Naive thymus-derived CD4-positive, alpha-beta T cell (primary cell): ENCODE measurements at regions not wholly inside any gene's neighbourhood (a gene's known extent, or its start where the extent isn't known, plus 50 kb on each side); places are given as distances from the start of the nearest gene placed in this dataset.
"Not testable (repeated sequence)": the region's sequence is repeated elsewhere in the genome, so short reads cannot be mapped to it uniquely, and the experiment has no call there.

Source experiments
- ATAC-seq: fragments of 150-1000 bp; cut with Tn5 transposase; 2 replicates; pipeline ENCODE4 v1.10.0; 2021; ENCODE audit warnings: mild to moderate bottlenecking, moderate library complexity
- CTCF ChIA-PET: fragments of 350-600 bp; sonication (Branson Sonifier 250); formaldehyde crosslinking; loops from one replicate; lab custom pipeline; 2021; ENCODE audit warnings: antibody characterized with exemption; lab: Charles Lee
- POLR2A ChIA-PET: fragments of 350-600 bp; sonication (Branson Sonifier 250); formaldehyde crosslinking; loops from one replicate; lab custom pipeline; 2021; ENCODE audit warnings: antibody characterized with exemption, inconsistent platforms; lab: Charles Lee
- DNase-seq, 9 donors: peaks; one replicate each; pipeline versions ENCODE4 v3.0.0 to v3.0.0-alpha.2; 2020 to 2022; ENCODE audit warnings: mixed read lengths in 1 of 9
- H3K27ac ChIP-seq: one replicate; pipeline ENCODE4 v1.7.0; 2013; ENCODE audit warnings: mild to moderate bottlenecking, low read depth, low read length, moderate library complexity
- H3K27me3 ChIP-seq, 2 donors: one replicate each; pipeline ENCODE4 v1.7.0; 2013; ENCODE audit warnings: low read length in 2 of 2, mild to moderate bottlenecking in 2 of 2, moderate library complexity in 2 of 2; ENCODE audit not compliant: control insufficient read depth in 2 of 2, insufficient read depth in 2 of 2
- H3K36me3 ChIP-seq, 3 experiments: 1 replicate in 2 of 3; 2 replicates in 1 of 3; pipeline ENCODE4 v1.7.0; 2013; ENCODE audit warnings: low read length in 3 of 3, mild to moderate bottlenecking in 3 of 3, moderate library complexity in 1 of 3; ENCODE audit not compliant: insufficient read depth in 3 of 3, control insufficient read depth in 2 of 3
- H3K4me1 ChIP-seq, 2 donors: one replicate each; pipeline ENCODE4 v1.7.0; 2013; ENCODE audit warnings: low read length in 2 of 2, mild to moderate bottlenecking in 2 of 2, moderate library complexity in 1 of 2; ENCODE audit not compliant: control insufficient read depth in 2 of 2, insufficient read depth in 2 of 2
- H3K4me3 ChIP-seq: 2 replicates; pipeline ENCODE4 v1.7.0; 2013; ENCODE audit warnings: mild to moderate bottlenecking, low read length
- H3K9me3 ChIP-seq, 3 experiments: 1 replicate in 2 of 3; 2 replicates in 1 of 3; pipeline ENCODE4 v1.7.0; 2013; ENCODE audit warnings: low read length in 3 of 3; ENCODE audit not compliant: control insufficient read depth in 2 of 3
- H3K27ac Mint-ChIP-seq, 9 donors: one replicate each; pipeline ENCODE4 v1.8.0; 2020 to 2022; ENCODE audit warnings: mixed read lengths in 9 of 9, mild to moderate bottlenecking in 8 of 9, moderate library complexity in 5 of 9, inconsistent platforms in 2 of 9
- H3K27me3 Mint-ChIP-seq, 5 donors: one replicate each; pipeline ENCODE4 v1.8.0; 2021 to 2022; ENCODE audit warnings: mixed read lengths in 5 of 5, mild to moderate bottlenecking in 1 of 5
- H3K36me3 Mint-ChIP-seq, 5 donors: one replicate each; pipeline ENCODE4 v1.8.0; 2020 to 2022; ENCODE audit warnings: mixed read lengths in 5 of 5, mild to moderate bottlenecking in 3 of 5, inconsistent platforms in 1 of 5
- H3K4me1 Mint-ChIP-seq, 7 donors: one replicate each; pipeline ENCODE4 v1.8.0; 2020 to 2022; ENCODE audit warnings: mixed read lengths in 7 of 7, mild to moderate bottlenecking in 3 of 7, inconsistent platforms in 1 of 7
- H3K4me3 Mint-ChIP-seq, 10 donors: one replicate each; pipeline ENCODE4 v1.8.0; 2020 to 2022; ENCODE audit warnings: mild to moderate bottlenecking in 10 of 10, mixed read lengths in 10 of 10, moderate library complexity in 6 of 10, inconsistent platforms in 2 of 10
- H3K9me3 Mint-ChIP-seq, 11 donors: one replicate each; pipeline ENCODE4 v1.8.0; 2020 to 2022; ENCODE audit warnings: mixed read lengths in 11 of 11, mild to moderate bottlenecking in 4 of 11, inconsistent platforms in 1 of 11, moderate library complexity in 1 of 11
- intact Hi-C, 2 donors: fragments of 100-400 bp; cut with micrococcal nuclease; formaldehyde crosslinking; loops; one replicate each; pipeline ENCODE4 v1.15.1; 2023

DNA sequence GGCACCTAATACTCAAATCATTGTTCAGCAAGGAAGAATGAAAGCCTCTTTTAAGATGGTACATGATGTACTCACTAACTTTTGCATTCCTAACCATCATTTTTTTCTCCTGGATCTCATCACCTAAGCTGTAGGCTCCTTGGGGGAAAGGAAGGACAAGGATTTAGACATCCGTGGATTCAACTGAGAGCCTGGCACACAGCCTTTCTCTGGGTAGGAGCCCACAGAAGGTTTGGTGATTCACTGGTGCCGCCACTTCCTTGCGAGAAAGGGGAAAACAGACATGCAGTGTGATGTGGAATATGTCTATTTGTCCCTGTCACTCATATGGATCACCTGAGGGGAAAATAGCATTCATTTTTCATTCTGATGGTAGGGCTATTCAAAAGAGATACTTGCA is 147.3 kb downstream of the PCDH7 start:
- DNase-seq, result no peak
- no peaks in the 10 kb centered on the region for H3K4me1 ChIP-seq
- Mint-ChIP-seq H3K27me3 (no peaks in the 10 kb centered on the region), H3K27ac (no peak overlapping the region), H3K4me3 (no peak overlapping the region), H3K4me1 (no peaks in the 10 kb centered on the region), H3K9me3 (peaks cover 2 to 13% (median 8%) of the 10 kb centered on the region in 11 donors), H3K36me3 (no peaks in the 10 kb centered on the region)
- ATAC-seq, result no peak
- H3K27ac ChIP-seq, result no peak overlapping the region
- H3K36me3 ChIP-seq, result no peaks in the 10 kb centered on the region
- H3K4me3 ChIP-seq, result no peak overlapping the region
- no peaks in the 10 kb centered on the region for H3K27me3 ChIP-seq
- POLR2A ChIA-PET, result no interaction called here
- no peaks in the 10 kb centered on the region for H3K9me3 ChIP-seq
- CTCF ChIA-PET, result no interaction called here
- intact Hi-C loops, result no loop called here

DNA sequence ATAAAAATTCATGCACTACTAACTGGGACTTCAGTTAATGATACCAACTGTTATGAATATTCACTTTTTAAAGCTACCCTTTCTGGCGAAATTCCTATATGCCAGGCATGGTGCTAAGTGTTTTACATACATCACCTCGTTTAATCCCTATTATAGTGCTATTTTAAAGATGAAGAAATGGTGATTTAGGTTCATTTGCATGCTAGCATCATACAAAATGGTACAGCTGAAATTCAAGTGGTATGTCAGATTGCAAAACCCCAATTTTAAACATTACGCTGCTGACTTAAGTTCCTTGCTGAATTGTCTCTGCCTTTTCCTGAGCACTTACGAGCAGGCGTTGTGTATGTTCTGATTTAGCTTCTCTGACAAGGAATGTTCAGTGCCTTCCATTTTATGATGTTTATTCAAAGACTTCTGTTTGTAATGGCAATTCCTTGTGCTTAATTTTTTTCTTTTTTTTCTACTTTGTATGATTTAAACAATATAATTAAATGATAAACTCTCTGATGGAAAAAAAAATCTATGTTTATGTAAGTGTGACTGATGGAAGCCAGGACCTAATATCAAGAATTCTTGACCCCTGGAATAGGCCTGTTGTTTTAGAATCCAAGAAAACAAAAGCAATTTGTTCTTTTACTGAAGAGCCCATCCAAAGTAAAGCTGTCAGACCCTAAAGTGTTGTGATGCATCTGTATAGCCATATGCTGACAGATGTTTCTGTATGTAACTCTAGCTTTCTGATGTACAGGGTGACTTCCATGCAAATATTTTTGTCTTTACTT is 148.1 kb downstream of the PCDH7 start:
- Mint-ChIP-seq H3K4me1 (no peaks in the 10 kb centered on the region), H3K27ac (no peak overlapping the region), H3K27me3 (no peaks in the 10 kb centered on the region), H3K9me3 (peaks cover 2 to 13% (median 8%) of the 10 kb centered on the region in 11 donors), H3K36me3 (no peaks in the 10 kb centered on the region), H3K4me3 (no peak overlapping the region)
- ChIA-PET CTCF (no interaction called here), POLR2A (no interaction called here)
- intact Hi-C loops, result no loop called here
- Histone ChIP-seq H3K36me3 (no peaks in the 10 kb centered on the region), H3K4me3 (no peak overlapping the region), H3K27ac (no peak overlapping the region), H3K27me3 (no peaks in the 10 kb centered on the region), H3K4me1 (no peaks in the 10 kb centered on the region), H3K9me3 (no peaks in the 10 kb centered on the region)
- DNase-seq (no peak), ATAC-seq (no peak)

DNA sequence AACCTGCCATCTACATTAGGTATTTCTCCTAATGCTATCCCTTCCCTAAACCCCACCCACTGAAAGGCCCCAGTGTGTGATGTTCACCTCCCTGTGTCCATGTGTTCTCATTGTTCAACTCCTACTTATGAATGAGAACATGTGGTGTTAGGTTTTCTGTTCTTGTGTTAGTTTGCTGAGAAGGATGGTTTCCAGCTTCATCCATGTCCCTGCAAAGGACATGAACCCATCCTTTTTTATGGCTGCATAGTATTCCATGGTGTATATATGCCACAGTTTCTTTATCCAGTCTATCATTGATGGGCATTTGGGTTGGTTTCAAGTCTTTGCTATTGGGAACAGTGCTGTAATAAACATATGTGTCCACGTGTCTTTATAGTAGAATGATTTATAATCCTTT is 149.2 kb downstream of the PCDH7 start:
- H3K4me1 ChIP-seq, H3K4me1 Mint-ChIP-seq, H3K27me3 Mint-ChIP-seq, ATAC-seq, POLR2A ChIA-PET, CTCF ChIA-PET, intact Hi-C loops, H3K9me3 ChIP-seq, H3K27ac Mint-ChIP-seq, H3K36me3 Mint-ChIP-seq, H3K36me3 ChIP-seq, H3K27me3 ChIP-seq, DNase-seq, H3K27ac ChIP-seq, H3K4me3 Mint-ChIP-seq, H3K4me3 ChIP-seq: not testable (repeated sequence)
- H3K9me3 Mint-ChIP-seq, result peaks cover 2 to 12% (median 8%) of the 10 kb centered on the region in 11 donors

DNA sequence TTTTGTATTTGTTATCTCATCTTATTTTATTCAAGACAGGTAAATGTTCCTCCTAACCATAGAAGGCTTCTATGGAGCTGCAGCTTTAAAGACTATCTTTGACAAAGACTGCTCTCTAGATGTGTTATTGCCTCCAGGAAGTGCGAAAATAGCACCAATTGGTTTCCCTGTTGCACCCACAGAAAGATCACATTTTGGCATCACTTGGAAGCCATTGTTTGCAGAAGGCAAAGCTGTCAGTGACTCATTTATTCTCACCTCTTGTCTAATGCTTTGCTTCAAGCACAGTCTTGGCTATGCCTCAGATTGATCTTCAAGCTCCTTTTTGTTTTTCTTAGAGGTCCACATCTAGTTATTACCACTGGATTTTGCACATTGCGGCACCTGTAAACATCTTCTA is 150.3 kb downstream of the PCDH7 start:
- ATAC-seq (no peak), DNase-seq (no peak)
- ChIA-PET POLR2A (no interaction called here), CTCF (no interaction called here)
- Mint-ChIP-seq H3K4me1 (no peaks in the 10 kb centered on the region), H3K27ac (no peak overlapping the region), H3K9me3 (peaks cover 2 to 17% (median 6%) of the 10 kb centered on the region in 11 donors), H3K4me3 (no peak overlapping the region), H3K36me3 (peaks cover 0 to 4% (median 0%) of the 10 kb centered on the region in 5 donors), H3K27me3 (no peaks in the 10 kb centered on the region)
- Histone ChIP-seq H3K27me3 (no peaks in the 10 kb centered on the region), H3K4me1 (no peaks in the 10 kb centered on the region), H3K4me3 (no peak overlapping the region), H3K36me3 (no peaks in the 10 kb centered on the region), H3K27ac (no peak overlapping the region), H3K9me3 (peaks cover 0 to 2% (median 0%) of the 10 kb centered on the region in 3 experiments)
- intact Hi-C loops, result no loop called here

DNA sequence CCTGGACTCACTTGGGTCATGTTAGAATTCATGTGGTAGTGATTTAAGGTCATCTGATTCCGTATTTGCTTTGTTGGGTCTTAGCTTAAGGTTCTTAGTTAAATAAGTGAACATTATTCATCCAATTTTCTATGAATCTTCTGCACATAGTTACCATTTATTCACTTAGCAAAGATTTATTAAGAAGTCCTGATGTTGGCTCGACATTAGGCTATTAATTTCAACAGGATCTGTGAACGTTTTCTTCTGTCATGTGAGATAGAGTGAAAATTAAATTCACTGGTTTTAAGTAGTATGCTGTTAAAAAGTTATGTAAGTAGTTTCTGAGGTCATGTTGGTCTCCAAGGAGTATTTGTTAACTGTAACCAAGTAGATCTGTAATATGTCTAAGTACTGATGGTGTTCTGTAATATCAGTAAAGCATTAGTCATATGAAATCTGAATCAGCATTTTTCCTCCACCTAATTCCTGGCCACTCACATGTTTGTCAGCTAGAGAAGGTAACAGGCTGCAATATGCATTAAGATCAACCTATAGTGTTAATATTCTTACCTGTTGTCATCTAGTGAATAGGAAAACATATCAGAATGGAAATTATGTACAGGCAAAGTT is 155.6 kb downstream of the PCDH7 start:
- Histone ChIP-seq H3K36me3 (no peaks in the 10 kb centered on the region), H3K4me3 (no peak overlapping the region), H3K9me3 (peaks cover 0 to 2% (median 0%) of the 10 kb centered on the region in 3 experiments), H3K4me1 (no peaks in the 10 kb centered on the region), H3K27me3 (no peaks in the 10 kb centered on the region), H3K27ac (no peak overlapping the region)
- ATAC-seq (no peak), DNase-seq (no peak)
- CTCF ChIA-PET, result no interaction called here
- Mint-ChIP-seq H3K36me3 (peaks cover 0 to 4% (median 0%) of the 10 kb centered on the region in 5 donors), H3K4me1 (no peaks in the 10 kb centered on the region), H3K27ac (no peak overlapping the region), H3K27me3 (no peaks in the 10 kb centered on the region), H3K9me3 (peaks cover 1 to 24% (median 6%) of the 10 kb centered on the region in 11 donors), H3K4me3 (no peak overlapping the region)
- POLR2A ChIA-PET, result no interaction called here
- intact Hi-C loops, result no loop called here

DNA sequence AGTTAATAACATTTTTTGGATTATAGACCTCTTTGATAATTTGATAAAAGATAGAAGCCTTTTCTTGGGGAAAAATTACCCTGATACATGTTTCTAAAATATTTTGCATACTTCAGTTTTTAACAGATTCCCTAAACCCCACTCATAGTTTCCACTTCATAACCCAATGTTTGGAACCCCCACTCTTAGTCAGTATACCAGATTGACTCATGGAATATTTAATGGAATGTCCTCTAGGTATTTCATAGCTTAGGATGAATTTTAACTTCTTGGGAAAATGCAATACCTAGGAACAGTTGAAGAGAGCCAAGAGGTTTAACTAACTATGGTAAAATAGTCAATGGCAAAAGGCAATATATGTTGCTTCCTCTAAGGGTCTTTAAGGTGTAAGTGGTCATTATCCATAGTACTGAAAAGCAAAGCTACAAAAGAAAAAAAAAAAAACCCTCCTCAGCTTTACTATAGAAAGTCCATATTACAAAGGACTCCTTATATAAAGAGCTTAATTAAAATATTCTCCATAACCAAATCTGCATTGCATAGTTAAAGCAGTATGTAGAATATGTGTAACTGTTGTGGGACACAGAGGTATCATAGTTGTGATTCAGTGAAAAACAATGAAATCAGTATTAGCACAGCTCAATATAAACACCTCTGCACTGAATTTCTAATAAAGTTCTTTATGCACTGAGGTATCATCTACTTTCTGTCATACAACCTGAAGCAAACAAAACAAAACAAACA is 159.9 kb downstream of the PCDH7 start:
- Mint-ChIP-seq H3K27ac (no peak overlapping the region), H3K4me3 (no peak overlapping the region), H3K4me1 (no peaks in the 10 kb centered on the region), H3K9me3 (peaks cover 4 to 19% (median 8%) of the 10 kb centered on the region in 11 donors), H3K27me3 (no peaks in the 10 kb centered on the region), H3K36me3 (peaks cover 0 to 1% (median 0%) of the 10 kb centered on the region in 5 donors)
- no peak for DNase-seq
- intact Hi-C loops, result no loop called here
- CTCF ChIA-PET, result no interaction called here
- no peak for ATAC-seq
- POLR2A ChIA-PET, result no interaction called here
- Histone ChIP-seq H3K9me3 (peaks cover 0 to 2% (median 0%) of the 10 kb centered on the region in 3 experiments), H3K4me1 (no peaks in the 10 kb centered on the region), H3K4me3 (no peak overlapping the region), H3K36me3 (no peaks in the 10 kb centered on the region), H3K27ac (no peak overlapping the region), H3K27me3 (no peaks in the 10 kb centered on the region)
